GM19193 (cell line): ENCODE measurements at regions not wholly inside any gene's neighbourhood (a gene's known extent, or its start where the extent isn't known, plus 50 kb on each side); places are given as distances from the start of the nearest gene placed in this dataset.

Source experiments
- POLR2A ChIP-seq: IDR thresholded peaks from 4 replicates; pipeline ENCODE4 v1.6.1; 2011; ENCODE audit not compliant: insufficient read depth, insufficient read length; ENCODE audit errors: extremely low read depth

DNA sequence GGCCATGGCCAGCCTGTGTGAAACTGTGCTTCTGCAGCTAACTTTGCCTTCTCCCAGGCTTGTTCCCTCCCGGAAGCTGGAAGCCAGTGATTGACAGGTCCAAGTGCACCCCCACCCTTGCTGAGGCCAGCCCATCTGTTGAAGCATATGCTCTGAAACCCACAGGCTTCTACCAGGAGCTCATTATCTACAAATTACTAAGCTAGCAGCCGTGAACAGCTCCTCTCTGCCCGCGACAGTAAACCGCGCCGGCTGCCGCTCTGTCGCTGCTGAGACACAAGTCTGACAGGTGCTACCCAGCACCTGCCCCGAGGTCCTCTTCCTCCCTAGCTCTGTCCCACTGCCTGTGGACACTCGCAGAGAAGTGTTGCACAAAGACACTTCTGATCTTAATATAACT is 490.9 kb downstream of the GADD45G start:
- TF ChIP-seq POLR2A: no peak

GRCh38 chr9:90097237-90097636 is 492.4 kb downstream of the GADD45G start:
- TF ChIP-seq POLR2A: no peak

DNA sequence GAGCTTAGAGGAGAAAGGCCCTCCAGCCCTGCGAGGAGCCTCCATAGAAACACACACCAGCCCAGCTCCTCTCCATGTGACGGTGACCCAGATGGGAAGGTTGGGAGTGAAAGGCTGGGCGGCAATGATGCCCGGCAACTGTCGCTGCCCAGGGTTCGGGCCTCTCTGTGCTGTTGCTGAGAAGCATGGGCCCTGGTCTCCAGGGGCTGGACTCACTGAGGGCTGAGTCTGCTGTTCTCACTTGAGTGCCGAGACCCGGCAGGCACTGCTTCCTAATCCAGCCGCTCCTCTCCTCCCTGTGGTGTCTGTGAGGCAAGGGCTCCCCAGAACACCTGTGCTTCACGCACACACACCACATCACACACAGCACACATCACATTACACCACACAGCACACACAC is 493.6 kb downstream of the GADD45G start:
- TF ChIP-seq POLR2A: no peak

- no peak for TF ChIP-seq POLR2A
Measured at GRCh38 chr9:90099262-90099963, 494.6 kb downstream of the GADD45G start.

DNA sequence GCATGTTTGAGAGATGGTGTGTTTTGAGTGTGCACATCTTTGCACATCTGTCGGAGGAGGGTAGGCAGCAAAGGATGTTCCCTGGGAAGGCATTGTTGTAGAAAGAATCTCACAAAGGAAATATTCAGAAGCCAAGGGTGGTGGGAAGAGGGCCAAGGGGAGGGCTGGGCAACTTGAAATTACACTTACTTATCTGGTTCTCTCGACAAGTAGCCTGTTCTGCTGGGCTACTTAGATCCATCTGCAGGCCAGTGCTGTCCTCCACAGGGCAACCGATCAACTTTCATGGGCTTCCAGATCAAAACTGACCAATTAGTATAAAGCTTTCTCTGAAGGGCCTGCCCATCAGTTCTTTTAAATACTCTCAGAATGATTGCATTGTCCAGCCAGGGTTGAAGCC is 495.2 kb downstream of the GADD45G start:
- no peak for TF ChIP-seq POLR2A

GRCh38 chr9:90102292-90102901 is 497.6 kb downstream of the GADD45G start:
- no peak for TF ChIP-seq POLR2A

GRCh38 chr9:90103771-90104170 is 499.0 kb downstream of the GADD45G start:
- TF ChIP-seq POLR2A: no peak

- no peak for TF ChIP-seq POLR2A
Measured at GRCh38 chr9:90105773-90106172, 501.0 kb downstream of the GADD45G start.

DNA sequence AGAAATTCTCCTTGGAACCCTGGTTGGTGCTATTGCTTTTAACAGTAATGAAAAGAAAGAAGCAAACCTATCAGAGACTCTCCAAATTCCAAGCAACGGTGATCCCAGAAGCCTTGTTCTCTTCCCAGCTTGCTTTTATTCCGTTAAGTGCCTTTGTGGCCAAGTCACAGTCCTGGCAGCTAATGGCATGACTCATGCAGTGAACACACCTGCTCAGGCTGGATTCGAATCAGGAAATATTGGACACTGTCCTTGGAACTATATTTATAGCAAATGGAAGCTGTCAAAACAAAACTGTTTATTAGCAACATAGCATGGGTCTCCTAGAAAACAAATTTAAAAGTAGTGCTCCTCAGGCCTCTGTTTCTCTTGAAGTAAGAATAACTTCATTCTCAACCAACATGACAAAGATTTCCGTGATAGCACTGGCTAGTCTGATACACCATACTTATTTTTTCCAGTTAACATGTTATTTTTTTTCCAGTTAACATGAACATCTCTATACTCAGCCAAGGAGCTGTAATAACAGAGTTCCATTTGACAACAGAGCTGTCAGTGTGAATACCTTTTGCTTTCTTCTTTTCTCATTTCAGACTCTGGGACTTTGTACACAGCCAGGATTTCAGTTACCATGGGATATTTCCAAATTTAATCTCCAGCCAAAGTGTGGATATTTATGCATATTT is 502.4 kb downstream of the GADD45G start:
- TF ChIP-seq POLR2A: no peak

DNA sequence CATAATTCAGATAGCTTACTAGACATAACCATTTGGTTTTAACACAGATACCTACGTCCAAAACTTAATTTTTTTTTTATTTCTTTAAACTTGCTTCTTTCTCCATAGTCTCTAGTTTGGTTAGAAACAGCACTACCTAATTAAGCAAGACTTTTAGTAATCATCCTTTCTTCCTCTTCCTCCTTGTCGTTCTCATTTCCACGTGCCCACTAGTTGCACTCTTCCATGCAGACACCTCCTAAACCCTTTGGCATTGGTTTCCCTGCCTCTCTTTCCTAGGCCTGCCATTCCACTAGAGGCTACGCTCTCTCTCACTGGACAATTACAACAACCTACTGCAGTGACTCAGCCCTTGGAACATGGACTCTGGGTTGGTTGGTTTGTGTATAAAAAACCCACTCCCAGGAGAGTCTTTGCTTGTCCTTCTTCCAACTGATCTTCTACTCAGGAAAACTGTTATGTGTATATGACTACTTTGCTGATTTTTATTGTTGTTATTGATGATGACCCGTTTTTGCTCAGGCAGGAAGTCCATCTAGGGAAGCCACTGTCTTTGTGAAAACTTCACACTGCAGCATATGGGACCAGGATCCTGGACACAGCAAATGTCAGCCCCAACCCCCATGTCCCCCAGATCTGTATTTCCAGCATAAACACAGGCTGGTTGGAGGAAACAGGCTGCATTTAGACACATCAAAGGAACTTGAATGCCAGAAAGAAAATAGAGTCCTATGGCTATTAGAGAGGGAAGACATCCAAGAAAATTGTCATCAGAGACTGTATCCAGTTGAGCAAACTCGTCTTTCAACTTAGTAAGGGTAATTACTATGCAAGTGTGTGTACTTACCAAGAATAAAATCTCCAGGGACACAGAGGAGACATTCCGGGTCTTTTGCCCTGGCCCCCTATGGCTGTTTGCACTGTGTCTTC is 503.2 kb downstream of the GADD45G start:
- TF ChIP-seq POLR2A: no peak

DNA sequence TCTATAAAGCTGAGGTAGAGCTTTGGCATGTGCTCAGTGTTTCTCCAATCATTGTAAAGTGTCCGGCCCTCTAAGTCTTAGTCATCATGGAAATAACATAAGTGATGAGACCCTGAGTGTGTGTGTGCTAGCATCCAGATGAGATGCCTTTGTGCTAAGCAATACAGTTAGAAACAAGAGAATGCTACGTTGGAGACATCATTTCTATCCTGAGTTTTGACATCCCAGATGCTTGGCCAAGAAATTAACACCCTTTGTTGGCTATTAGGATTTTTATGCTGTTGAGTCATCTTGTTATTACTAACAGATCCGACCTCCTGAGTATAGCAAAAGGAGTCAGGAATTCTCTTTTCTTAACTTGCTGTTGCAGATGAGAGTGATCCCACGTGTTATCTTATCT is 508.0 kb downstream of the GADD45G start:
- TF ChIP-seq POLR2A: no peak

DNA sequence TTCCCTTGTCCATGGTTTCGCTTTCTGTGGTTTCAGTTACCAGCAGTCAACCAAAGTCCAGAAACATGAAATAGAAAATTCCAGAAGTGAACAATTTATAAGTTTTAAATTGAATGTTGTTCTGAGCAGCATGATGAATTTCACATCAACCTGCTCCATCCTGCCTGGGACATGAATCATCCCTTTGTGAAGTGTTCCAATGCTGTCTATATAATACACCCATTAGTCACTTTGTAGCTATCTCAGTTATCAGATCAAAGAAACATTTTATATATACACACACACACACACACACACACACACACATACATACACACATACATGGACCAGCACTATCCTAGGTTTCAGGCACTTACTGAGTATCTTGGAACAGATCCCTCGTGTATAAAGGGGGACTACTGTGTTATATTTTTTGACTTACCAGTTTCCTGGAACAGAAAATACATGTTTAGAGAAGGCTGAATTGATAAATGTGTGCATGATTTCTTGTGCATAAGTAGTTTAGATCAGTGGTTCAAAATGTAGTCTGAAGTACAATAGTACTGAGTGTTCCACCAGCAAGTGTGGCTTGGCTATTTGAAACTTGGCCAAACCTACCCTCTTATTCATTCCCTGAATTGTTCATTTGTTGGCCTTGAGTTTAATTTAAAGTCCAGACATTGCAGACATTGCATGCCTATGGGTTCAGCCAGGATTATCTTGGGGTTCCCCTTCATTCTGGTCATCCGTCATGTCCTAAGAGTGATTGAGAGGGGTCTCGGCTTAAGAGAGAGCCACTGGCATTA is 510.0 kb downstream of the GADD45G start:
- no peak for TF ChIP-seq POLR2A

DNA sequence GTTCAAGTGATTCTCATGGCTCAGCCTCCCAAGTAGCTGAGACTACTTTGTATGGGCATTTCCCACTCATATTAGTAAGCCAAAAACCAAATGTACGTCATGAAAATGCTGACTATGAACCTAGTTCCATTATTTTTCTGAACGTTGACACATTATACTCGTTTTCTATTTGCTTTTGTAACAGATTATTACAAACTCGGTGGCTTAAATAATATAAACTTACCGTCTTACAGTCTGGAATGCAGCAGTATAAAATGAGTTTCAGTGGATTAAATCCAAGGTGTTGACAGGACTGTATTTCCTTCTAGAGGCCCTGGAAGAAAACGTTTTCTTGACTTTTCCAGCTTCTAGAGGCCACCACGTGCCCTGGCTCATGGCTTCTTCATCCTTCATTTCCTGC is 517.0 kb downstream of the GADD45G start:
- TF ChIP-seq POLR2A: no peak

DNA sequence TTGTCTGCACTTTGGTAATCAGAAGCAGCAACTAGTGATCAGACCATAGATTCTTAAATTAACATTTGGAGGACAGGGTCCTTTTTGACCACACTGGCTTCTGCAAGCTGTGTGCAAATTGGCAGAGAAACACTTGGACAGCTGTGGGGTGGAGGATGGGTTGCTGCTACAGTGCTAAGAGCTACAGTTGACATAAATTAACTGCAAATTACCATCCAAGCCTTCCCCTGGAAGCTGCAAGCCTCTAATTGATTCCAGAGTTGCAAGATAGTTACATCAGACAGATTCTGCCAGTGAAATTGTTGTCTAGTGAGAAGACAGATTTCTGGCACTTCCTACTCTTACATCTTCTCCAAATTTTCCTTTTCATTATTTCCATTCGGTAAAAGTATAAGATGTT is 517.7 kb downstream of the DIRAS2 start:
- no peak for TF ChIP-seq POLR2A
